ENCODE measurements at regions not wholly inside any gene's neighbourhood (a gene's known extent, or its start where the extent isn't known, plus 50 kb on each side); places are given as distances from the start of the nearest gene placed in this dataset.
A peak's percentile ranks its signal among the peaks of the same experiment; 100 is the strongest.

- peak in 3 of 9 donors; percentile 15 to 63 (median 28) for DNase-seq (ENCODE audit: low read depth in 6 of 9, low spot score in 9 of 9)
- H3K4me1 ChIP-seq (ENCODE audit: control insufficient read depth in 2 of 2, insufficient read depth in 2 of 2, low read length in 2 of 2): no peaks in the 10 kb centered on the region
- no peaks in the 10 kb centered on the region for H3K9me3 ChIP-seq (ENCODE audit: control insufficient read depth in 2 of 2, insufficient read depth in 1 of 2, low read length in 1 of 2)
- no peak overlapping the region for H3K27ac ChIP-seq (ENCODE audit: low read depth in 1 of 2, low read length in 1 of 2)
- no peaks in the 10 kb centered on the region for H3K27me3 ChIP-seq (ENCODE audit: control insufficient read depth in 2 of 2, insufficient read depth in 1 of 2, low read length in 1 of 2)
- no peak overlapping the region for H3K4me3 ChIP-seq (ENCODE audit: low read length in 2 of 2)
- H3K36me3 ChIP-seq (ENCODE audit: control insufficient read depth in 2 of 2, insufficient read depth in 2 of 2, low read length in 1 of 2): no peaks in the 10 kb centered on the region
- WGBS: 96% methylated on average over 3 of the region's 3 CpGs
Measured at GRCh38 chr9:36450110-36450732, 50.2 kb upstream of the RNF38 start.
